Activated naive CD8-positive, alpha-beta T cell treated with anti-CD3 and anti-CD28 coated beads, Interleukin-2, amount 10 ng/mL, durations not matched to agents 7 days and 5 days (primary cell): ENCODE measurements at regions not wholly inside any gene's neighbourhood (a gene's known extent, or its start where the extent isn't known, plus 50 kb on each side); places are given as distances from the start of the nearest gene placed in this dataset.

Experiments
- ATAC-seq: fragments of 150-1000 bp; cut with Tn5 transposase; one replicate; pipeline ENCODE4 v1.10.0; 2021; ENCODE audit warnings: low read depth, moderate library complexity
- POLR2A ChIA-PET: fragments of 350-600 bp; sonication (Branson Sonifier 250); formaldehyde crosslinking; loops from one replicate; lab custom pipeline; 2021; ENCODE audit warnings: antibody characterized with exemption; lab: Charles Lee
- DNase-seq: peaks from one replicate; pipeline ENCODE4 v3.0.0; 2021
- H3K27ac Mint-ChIP-seq: one replicate; pipeline ENCODE4 v1.8.0; 2022; ENCODE audit warnings: mild to moderate bottlenecking, mixed read lengths
- H3K27me3 Mint-ChIP-seq: one replicate; pipeline ENCODE4 v1.8.0; 2022; ENCODE audit warnings: mild to moderate bottlenecking, moderate library complexity, mixed read lengths
- H3K36me3 Mint-ChIP-seq: one replicate; pipeline ENCODE4 v1.8.0; 2021; ENCODE audit warnings: mild to moderate bottlenecking, mixed read lengths
- H3K4me1 Mint-ChIP-seq: one replicate; pipeline ENCODE4 v1.8.0; 2021; ENCODE audit warnings: mixed read lengths
- H3K4me3 Mint-ChIP-seq: one replicate; pipeline ENCODE4 v1.8.0; 2022; ENCODE audit warnings: mild to moderate bottlenecking, moderate library complexity, mixed read lengths
- H3K9me3 Mint-ChIP-seq: one replicate; pipeline ENCODE4 v1.8.0; 2021; ENCODE audit warnings: mixed read lengths

DNA sequence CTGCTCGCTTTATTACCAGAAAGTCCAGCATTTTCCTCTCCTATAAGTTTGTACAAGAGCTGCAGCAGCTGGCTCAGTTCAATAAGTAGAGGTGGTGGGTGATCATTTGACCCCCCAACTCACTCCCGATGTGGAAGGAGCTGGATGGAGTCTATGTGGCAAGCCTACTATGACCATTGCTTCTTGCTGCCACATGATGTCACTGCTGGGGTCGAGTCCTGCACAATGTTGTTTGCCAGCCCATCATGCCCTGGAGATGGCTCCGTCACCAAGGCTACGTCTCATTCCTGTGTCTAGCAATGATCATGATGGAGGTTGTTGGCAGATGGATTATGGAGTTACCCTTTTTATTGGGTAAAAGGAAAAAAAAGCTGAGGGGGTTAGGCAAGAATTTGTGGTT, 266.3 kb downstream of the PSAT1 start:
- POLR2A ChIA-PET = no interaction called here
- Mint-ChIP-seq H3K9me3 (no peaks in the 10 kb centered on the region), H3K4me3 (no peak overlapping the region), H3K27me3 (no peaks in the 10 kb centered on the region), H3K36me3 (no peaks in the 10 kb centered on the region), H3K4me1 (no peaks in the 10 kb centered on the region), H3K27ac (no peak overlapping the region)
- no peak for DNase-seq
- no peak for ATAC-seq

DNA sequence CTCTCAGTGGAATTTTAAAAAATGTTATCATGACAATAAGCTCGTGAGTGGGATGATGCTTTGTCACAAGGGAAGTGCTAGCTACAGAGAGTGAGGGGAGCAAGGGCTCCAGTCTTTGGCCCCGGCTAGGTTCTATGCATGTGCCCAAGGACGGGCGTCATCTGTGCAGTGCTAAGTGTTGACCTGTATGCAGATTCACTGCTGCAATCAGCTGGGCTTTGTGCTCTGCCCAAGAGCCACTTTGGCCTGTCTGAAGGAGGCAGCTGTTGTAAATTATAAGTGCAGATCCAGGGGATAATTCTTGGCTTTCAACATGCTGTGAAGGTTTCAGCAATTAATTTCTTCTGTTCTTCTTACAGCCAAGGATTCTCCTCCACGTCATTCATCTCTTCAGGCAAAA, 268.6 kb downstream of the PSAT1 start:
- Mint-ChIP-seq H3K27ac (no peak overlapping the region), H3K27me3 (no peaks in the 10 kb centered on the region), H3K4me1 (no peaks in the 10 kb centered on the region), H3K4me3 (no peak overlapping the region), H3K36me3 (no peaks in the 10 kb centered on the region), H3K9me3 (no peaks in the 10 kb centered on the region)
- ATAC-seq = no peak
- DNase-seq = no peak
- POLR2A ChIA-PET = no interaction called here

GRCh38 chr9:78566521-78566920, 269.6 kb downstream of the PSAT1 start:
- ATAC-seq (no peak), DNase-seq (no peak)
- Mint-ChIP-seq H3K27me3 (no peaks in the 10 kb centered on the region), H3K36me3 (no peaks in the 10 kb centered on the region), H3K9me3 (no peaks in the 10 kb centered on the region), H3K4me3 (no peak overlapping the region), H3K27ac (no peak overlapping the region), H3K4me1 (no peaks in the 10 kb centered on the region)
- POLR2A ChIA-PET = no interaction called here

GRCh38 chr9:78566948-78567675, 270.2 kb downstream of the PSAT1 start:
- Mint-ChIP-seq H3K27me3 (no peaks in the 10 kb centered on the region), H3K36me3 (no peaks in the 10 kb centered on the region), H3K4me1 (no peaks in the 10 kb centered on the region), H3K4me3 (no peak overlapping the region), H3K27ac (no peak overlapping the region), H3K9me3 (no peaks in the 10 kb centered on the region)
- ATAC-seq (no peak), DNase-seq (no peak)
- POLR2A ChIA-PET = no interaction called here

DNA sequence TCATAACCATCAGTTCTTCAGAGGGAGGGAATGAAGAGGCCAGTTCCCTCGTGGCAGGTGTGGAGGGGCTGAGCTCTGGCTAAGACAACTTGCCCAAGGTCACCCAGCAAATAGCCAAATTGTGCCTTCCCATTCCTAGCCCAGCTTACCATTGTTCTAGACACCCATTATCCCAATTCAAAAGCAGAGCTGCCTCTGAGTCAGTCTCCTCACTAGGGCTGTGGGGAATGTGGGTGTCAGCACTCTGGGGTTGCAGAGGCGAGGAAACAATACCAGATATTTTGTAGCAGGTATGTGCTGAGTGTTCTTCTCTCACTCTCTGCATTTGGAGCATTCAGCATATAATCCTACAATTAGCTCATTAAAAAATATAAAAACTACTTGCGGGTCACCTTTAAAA, 270.8 kb downstream of the PSAT1 start:
- H3K27ac Mint-ChIP-seq = no peak overlapping the region
- POLR2A ChIA-PET = no interaction called here
- no peaks in the 10 kb centered on the region for H3K36me3 Mint-ChIP-seq
- no peaks in the 10 kb centered on the region for H3K9me3 Mint-ChIP-seq
- ATAC-seq (no peak), DNase-seq (no peak)
- H3K4me3 Mint-ChIP-seq = no peak overlapping the region
- H3K27me3 Mint-ChIP-seq = no peaks in the 10 kb centered on the region
- H3K4me1 Mint-ChIP-seq = no peaks in the 10 kb centered on the region

DNA sequence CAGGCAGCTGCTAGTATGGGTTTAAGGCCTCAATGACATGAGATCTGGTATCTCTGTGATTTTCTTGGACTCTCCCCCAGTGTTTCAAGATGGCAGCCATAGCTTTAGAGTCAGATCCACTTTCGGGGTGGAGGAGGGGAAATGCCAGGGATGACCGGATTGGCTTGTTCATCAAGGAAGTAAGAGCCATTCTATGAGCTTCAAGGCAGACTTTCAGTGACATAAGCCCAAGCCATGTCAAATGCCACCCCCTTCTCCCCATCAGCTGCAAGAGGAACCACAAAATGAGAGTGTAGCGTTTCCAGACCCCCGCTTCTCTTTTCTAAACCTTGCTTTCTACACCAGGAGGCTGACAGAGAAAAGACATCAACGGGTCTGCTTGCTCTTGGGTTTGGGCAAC, 271.8 kb downstream of the PSAT1 start:
- H3K27ac Mint-ChIP-seq = no peak overlapping the region

GRCh38 chr9:78572266-78572665, 275.3 kb downstream of the PSAT1 start:
- H3K4me1 Mint-ChIP-seq = no peaks in the 10 kb centered on the region
- H3K27me3 Mint-ChIP-seq = peaks cover 9% of the 10 kb centered on the region
- ATAC-seq (no peak), DNase-seq (no peak)
- POLR2A ChIA-PET = no interaction called here
- H3K9me3 Mint-ChIP-seq = no peaks in the 10 kb centered on the region
- H3K36me3 Mint-ChIP-seq = no peaks in the 10 kb centered on the region
- H3K27ac Mint-ChIP-seq = no peak overlapping the region
- no peak overlapping the region for H3K4me3 Mint-ChIP-seq

More for the DNA sequence above, 271.8 kb downstream of the PSAT1 start:
- no peaks in the 10 kb centered on the region for H3K4me1 Mint-ChIP-seq
- no peaks in the 10 kb centered on the region for H3K9me3 Mint-ChIP-seq
- ATAC-seq (no peak), DNase-seq (no peak)
- no peaks in the 10 kb centered on the region for H3K36me3 Mint-ChIP-seq
- no peak overlapping the region for H3K4me3 Mint-ChIP-seq
- POLR2A ChIA-PET = no interaction called here
- H3K27me3 Mint-ChIP-seq = no peaks in the 10 kb centered on the region

- POLR2A ChIA-PET = no interaction called here
- no peaks in the 10 kb centered on the region for H3K9me3 Mint-ChIP-seq
- no peak overlapping the region for H3K27ac Mint-ChIP-seq
- H3K4me3 Mint-ChIP-seq = no peak overlapping the region
- peaks cover 10% of the 10 kb centered on the region for H3K27me3 Mint-ChIP-seq
- no peaks in the 10 kb centered on the region for H3K4me1 Mint-ChIP-seq
- DNase-seq (no peak), ATAC-seq (no peak)
- no peaks in the 10 kb centered on the region for H3K36me3 Mint-ChIP-seq
Observed at GRCh38 chr9:78573205-78573604, 276.3 kb downstream of the PSAT1 start.

DNA sequence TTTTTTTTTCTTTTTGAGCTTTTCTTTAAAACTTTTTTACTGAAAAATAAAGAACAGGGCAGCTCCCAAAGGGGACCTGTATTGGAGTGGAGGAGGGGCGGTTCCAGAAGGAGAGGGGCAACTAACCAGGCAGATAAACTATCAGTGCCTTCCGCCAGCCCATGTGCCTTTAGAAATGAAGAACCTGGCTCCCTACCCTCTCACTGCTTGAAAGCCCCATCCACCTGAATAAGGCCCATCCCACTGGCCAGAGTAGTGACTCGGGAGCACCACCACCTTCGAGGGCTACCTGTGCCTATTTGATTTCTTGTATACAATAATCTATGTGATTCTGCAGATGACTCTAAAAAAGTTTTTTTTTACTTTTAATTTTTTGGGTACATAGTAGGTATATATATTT, 276.7 kb downstream of the PSAT1 start:
- no peaks in the 10 kb centered on the region for H3K36me3 Mint-ChIP-seq
- no peak overlapping the region for H3K27ac Mint-ChIP-seq
- peaks cover 10% of the 10 kb centered on the region for H3K27me3 Mint-ChIP-seq
- H3K9me3 Mint-ChIP-seq = no peaks in the 10 kb centered on the region
- no peak for DNase-seq
- ATAC-seq = no peak
- POLR2A ChIA-PET = no interaction called here
- no peaks in the 10 kb centered on the region for H3K4me1 Mint-ChIP-seq
- no peak overlapping the region for H3K4me3 Mint-ChIP-seq

DNA sequence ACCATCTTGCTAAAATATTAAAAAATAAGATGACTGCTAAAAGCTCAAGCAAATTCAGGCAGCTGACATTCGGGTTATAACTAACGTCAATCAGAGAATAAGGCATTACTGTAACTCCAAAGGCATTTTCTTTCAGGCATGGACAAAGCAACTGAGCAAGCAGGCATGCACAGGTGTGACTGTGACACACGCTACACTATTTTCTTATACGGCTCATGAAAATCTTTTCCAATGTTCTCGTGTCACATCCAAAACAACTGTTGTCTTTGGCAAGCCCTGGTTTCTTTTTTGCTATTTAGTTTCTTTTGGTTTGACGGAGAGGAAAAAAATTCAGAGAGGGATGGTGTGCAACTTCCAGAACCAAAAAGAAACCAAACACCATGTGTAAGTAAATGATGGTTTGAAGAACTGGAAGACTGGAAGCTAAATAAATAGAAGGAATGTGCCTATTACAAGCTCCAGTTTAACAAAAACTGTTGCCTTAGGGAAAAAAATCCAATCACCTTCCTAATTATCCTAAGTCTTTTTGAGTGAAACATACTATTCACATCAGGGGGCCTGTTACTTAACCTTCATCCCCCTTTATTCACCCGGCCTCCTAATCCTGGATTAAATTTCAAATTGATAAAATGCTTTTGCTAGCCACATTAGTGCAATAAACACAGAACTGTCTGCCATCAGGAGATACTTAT, 277.6 kb downstream of the PSAT1 start:
- Mint-ChIP-seq H3K36me3 (no peaks in the 10 kb centered on the region), H3K27ac (no peak overlapping the region), H3K9me3 (no peaks in the 10 kb centered on the region), H3K4me1 (no peaks in the 10 kb centered on the region), H3K4me3 (no peak overlapping the region), H3K27me3 (peaks cover 10% of the 10 kb centered on the region)
- POLR2A ChIA-PET = no interaction called here
- no peak for ATAC-seq
- DNase-seq = no peak

- Mint-ChIP-seq H3K4me3 (no peak overlapping the region), H3K36me3 (no peaks in the 10 kb centered on the region), H3K4me1 (no peaks in the 10 kb centered on the region), H3K27me3 (peaks cover 10% of the 10 kb centered on the region), H3K9me3 (no peaks in the 10 kb centered on the region), H3K27ac (no peak overlapping the region)
- POLR2A ChIA-PET = no interaction called here
- no peak for ATAC-seq
- DNase-seq = no peak
Observed at GRCh38 chr9:78575081-78575480, 278.2 kb downstream of the PSAT1 start.

GRCh38 chr9:78575771-78576170, 278.8 kb downstream of the PSAT1 start:
- Mint-ChIP-seq H3K4me3 (no peak overlapping the region), H3K36me3 (no peaks in the 10 kb centered on the region), H3K27ac (no peak overlapping the region), H3K4me1 (no peaks in the 10 kb centered on the region), H3K9me3 (no peaks in the 10 kb centered on the region), H3K27me3 (peaks cover 10% of the 10 kb centered on the region)
- DNase-seq = no peak
- POLR2A ChIA-PET = no interaction called here
- no peak for ATAC-seq

DNA sequence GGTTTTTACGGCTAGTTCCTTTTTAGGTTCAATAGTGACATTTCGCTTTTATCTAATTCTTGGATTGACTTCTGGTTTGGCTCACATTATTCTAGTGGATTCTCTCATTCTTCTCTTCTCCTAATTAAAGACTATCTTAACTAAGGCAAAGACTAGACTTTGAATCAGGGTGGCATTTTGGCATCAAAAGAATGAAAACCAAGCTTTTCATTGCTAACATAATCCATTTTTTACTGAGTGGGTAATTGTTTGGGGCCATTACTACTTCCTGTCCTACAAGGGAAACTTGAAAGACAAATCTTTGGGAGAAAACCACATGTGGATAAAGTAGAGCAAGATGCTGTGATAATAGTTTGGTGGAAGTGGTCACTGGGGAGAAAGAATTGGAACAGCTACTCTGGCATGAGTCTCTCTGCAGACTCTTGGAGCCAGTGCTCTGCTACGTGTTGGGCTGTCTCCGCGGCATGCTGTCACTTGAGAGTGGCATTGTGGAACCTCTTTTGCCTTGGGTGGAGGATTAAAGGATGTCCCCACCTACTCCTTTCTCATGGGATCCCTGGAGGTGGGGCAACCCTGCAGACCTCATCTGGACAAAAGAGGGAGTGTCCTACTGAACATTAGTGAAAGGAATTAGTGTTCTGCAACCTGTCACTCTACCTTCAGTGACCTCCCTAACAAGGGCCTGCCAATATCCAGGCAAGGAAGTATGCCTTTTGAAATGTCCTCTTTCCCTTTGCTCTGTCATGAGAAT, 280.4 kb downstream of the PSAT1 start:
- no peak overlapping the region for H3K27ac Mint-ChIP-seq
- no peaks in the 10 kb centered on the region for H3K36me3 Mint-ChIP-seq
- ATAC-seq (no peak), DNase-seq (no peak)
- H3K9me3 Mint-ChIP-seq = no peaks in the 10 kb centered on the region
- no peak overlapping the region for H3K4me3 Mint-ChIP-seq
- no peaks in the 10 kb centered on the region for H3K4me1 Mint-ChIP-seq
- POLR2A ChIA-PET = no interaction called here
- H3K27me3 Mint-ChIP-seq = peaks cover 10% of the 10 kb centered on the region

DNA sequence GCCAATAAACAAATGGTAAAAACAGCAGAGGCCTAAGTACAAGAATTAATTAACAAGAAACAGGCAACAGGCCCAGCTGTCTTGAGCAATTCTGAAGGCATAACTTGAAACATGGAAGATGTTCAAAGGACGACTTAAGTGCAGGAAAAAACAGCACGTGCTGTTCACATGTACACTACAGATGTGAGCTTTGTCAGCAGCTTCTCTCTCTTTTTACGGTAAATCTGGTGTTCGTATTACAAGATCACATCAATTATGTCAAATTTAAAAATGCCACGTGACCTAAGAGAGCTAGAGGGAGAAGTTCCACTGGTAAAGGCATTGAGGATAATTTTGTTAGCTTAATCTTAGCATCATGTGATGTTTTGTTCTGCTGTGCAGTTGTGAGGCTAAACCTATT, 281.1 kb downstream of the PSAT1 start:
- DNase-seq = no peak
- no peak for ATAC-seq
- Mint-ChIP-seq H3K36me3 (no peaks in the 10 kb centered on the region), H3K27ac (no peak overlapping the region), H3K4me1 (no peaks in the 10 kb centered on the region), H3K27me3 (peaks cover 10% of the 10 kb centered on the region), H3K4me3 (no peak overlapping the region), H3K9me3 (no peaks in the 10 kb centered on the region)
- POLR2A ChIA-PET = no interaction called here
